Uterus (tissue), 3 donors: ENCODE measurements at regions not wholly inside any gene's neighbourhood (a gene's known extent, or its start where the extent isn't known, plus 50 kb on each side); places are given as distances from the start of the nearest gene placed in this dataset.

Experiments used
- DNase-seq, 2 donors: peaks; one replicate each; pipeline ENCODE4 v3.0.0-alpha.2; 2019 to 2020
- H3K27ac ChIP-seq, 2 donors: fragments of 200-600 bp; sonication (generic); 1 replicate in 1 of 2; 2 replicates in 1 of 2; pipeline ENCODE4 v1.5.1; 2016 to 2018
- H3K27me3 ChIP-seq, 2 donors: fragments of 200-600 bp; sonication (generic); one replicate each; pipeline ENCODE4 v1.5.1; 2018 to 2019; ENCODE audit warnings: control low read depth in 1 of 2
- H3K36me3 ChIP-seq, 2 donors: fragments of 200-600 bp; sonication (generic); one replicate each; pipeline ENCODE4 v1.5.1; 2019; ENCODE audit warnings: control low read depth in 1 of 2
- H3K4me1 ChIP-seq, 2 donors: fragments of 200-600 bp; sonication (generic); one replicate each; pipeline ENCODE4 v1.5.1; 2018 to 2019; ENCODE audit warnings: control low read depth in 1 of 2
- H3K4me3 ChIP-seq, 2 donors: fragments of 200-600 bp; sonication (generic); 1 replicate in 1 of 2; 2 replicates in 1 of 2; pipeline ENCODE4 v1.5.1; 2018 to 2019; ENCODE audit warnings: mild to moderate bottlenecking in 1 of 2
- H3K9me3 ChIP-seq, 2 donors: fragments of 200-600 bp; sonication (generic); one replicate each; pipeline ENCODE4 v1.5.1; 2019; ENCODE audit warnings: control low read depth in 1 of 2
- POLR2A ChIP-seq, 2 donors: fragments of 450-650 bp; IDR thresholded peaks; one replicate each; pipeline ENCODE4 v1.6.1; 2016; ENCODE audit warnings: antibody characterized with exemption in 2 of 2, mild to moderate bottlenecking in 1 of 2, moderate library complexity in 1 of 2
- intact Hi-C: fragments of 100-400 bp; cut with DNase I; formaldehyde crosslinking; loops from one replicate; pipeline ENCODE4 v1.15.1; 2023; ENCODE audit warnings: low total_unique reads
- TF ChIP-seq, protein P1 (sequence below), 4 experiments: fragments of 200-600 bp in 2 of 4; fragments of 450-650 bp in 2 of 4; sonication (generic) in 2 of 4; IDR thresholded peaks; one replicate each; pipeline ENCODE4 v1.5.1; 2016 to 2019; ENCODE audit warnings: antibody characterized with exemption in 4 of 4, mild to moderate bottlenecking in 2 of 4, moderate library complexity in 1 of 4
- donor health status: DM: yes; HTN: yes; CAD: no.

DNA sequence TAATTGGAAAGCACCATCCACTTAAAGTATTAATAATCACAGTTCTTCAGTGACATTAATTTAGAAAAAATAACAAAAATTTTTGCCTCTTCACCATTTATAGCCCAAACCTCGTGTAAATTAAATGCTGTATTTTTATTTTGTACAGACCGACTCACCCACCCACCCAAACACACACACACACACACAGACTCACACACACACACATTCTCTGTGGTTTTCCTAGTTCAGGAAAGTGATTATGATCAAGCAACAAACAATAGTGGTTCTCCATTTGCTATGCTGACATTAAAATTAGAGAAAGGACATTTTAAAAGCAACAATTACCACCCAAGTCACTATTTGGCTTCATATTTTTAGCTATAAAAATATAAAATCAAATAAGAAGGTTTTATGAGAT lies 112.5 kb upstream of the FLRT2 start:
- H3K27me3 ChIP-seq: no peaks in the 10 kb centered on the region
- no peaks in the 10 kb centered on the region for H3K9me3 ChIP-seq
- H3K4me3 ChIP-seq: no peak overlapping the region
- no peak for TF ChIP-seq POLR2A (IDR thresholded peaks at IDR 0.05)
- TF ChIP-seq, protein P1, sequence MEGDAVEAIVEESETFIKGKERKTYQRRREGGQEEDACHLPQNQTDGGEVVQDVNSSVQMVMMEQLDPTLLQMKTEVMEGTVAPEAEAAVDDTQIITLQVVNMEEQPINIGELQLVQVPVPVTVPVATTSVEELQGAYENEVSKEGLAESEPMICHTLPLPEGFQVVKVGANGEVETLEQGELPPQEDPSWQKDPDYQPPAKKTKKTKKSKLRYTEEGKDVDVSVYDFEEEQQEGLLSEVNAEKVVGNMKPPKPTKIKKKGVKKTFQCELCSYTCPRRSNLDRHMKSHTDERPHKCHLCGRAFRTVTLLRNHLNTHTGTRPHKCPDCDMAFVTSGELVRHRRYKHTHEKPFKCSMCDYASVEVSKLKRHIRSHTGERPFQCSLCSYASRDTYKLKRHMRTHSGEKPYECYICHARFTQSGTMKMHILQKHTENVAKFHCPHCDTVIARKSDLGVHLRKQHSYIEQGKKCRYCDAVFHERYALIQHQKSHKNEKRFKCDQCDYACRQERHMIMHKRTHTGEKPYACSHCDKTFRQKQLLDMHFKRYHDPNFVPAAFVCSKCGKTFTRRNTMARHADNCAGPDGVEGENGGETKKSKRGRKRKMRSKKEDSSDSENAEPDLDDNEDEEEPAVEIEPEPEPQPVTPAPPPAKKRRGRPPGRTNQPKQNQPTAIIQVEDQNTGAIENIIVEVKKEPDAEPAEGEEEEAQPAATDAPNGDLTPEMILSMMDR (IDR thresholded peaks at IDR 0.05): no peak
- DNase-seq: no peak
- no peaks in the 10 kb centered on the region for H3K36me3 ChIP-seq
- intact Hi-C loops: no loop called here
- H3K27ac ChIP-seq: no peak overlapping the region
- no peaks in the 10 kb centered on the region for H3K4me1 ChIP-seq

DNA sequence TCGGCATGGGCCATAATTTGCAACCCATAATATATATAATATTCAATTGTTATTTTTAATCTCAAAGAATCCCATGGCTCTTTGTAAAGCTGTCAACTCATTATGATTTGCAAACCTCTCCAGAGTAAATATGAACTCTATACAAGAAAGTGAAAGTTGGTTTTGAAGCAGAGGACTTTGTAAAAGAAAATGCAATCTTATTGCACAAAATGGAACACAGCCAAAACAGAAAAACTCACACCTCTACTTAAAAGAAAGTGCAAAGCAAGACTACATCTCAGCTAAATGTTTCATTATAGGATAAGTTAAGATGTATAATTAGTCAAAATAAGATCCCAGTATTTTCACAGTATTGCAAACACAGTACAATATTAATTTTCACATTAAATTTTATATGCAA lies 111.2 kb upstream of the FLRT2 start:
- intact Hi-C loops: no loop called here
- TF ChIP-seq, protein P1 (IDR thresholded peaks at IDR 0.05): no peak
- no peak for TF ChIP-seq POLR2A (IDR thresholded peaks at IDR 0.05)
- H3K27ac ChIP-seq: no peak overlapping the region
- H3K27me3 ChIP-seq: no peaks in the 10 kb centered on the region
- H3K4me3 ChIP-seq: no peak overlapping the region
- no peaks in the 10 kb centered on the region for H3K9me3 ChIP-seq
- no peak for DNase-seq
- H3K36me3 ChIP-seq: no peaks in the 10 kb centered on the region
- no peaks in the 10 kb centered on the region for H3K4me1 ChIP-seq

DNA sequence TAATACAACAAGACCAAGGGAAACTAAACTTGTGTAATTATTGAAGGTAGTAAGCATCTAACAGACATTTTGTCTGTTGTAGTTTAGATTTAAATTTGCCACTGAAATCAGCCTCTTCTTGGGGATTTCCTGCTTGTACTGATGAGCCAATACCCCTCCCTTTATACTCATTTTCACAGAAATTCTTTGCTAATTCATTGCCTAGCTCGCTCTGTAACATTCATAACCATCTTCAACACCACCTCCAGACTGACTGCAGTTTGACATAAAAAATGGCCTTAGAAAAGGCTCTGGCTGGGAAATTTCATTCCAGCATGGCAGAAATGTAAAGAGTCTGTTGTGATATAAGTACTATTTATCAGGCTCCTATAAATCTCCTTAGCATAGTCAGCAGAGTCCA lies 109.7 kb upstream of the FLRT2 start:
- Histone ChIP-seq H3K4me1 (no peaks in the 10 kb centered on the region), H3K36me3 (no peaks in the 10 kb centered on the region), H3K4me3 (no peak overlapping the region), H3K9me3 (no peaks in the 10 kb centered on the region), H3K27me3 (no peaks in the 10 kb centered on the region), H3K27ac (no peak overlapping the region)
- intact Hi-C loops: no loop called here
- DNase-seq: no peak
- TF ChIP-seq, protein P1 (IDR thresholded peaks at IDR 0.05): no peak
- TF ChIP-seq POLR2A (IDR thresholded peaks at IDR 0.05): no peak

DNA sequence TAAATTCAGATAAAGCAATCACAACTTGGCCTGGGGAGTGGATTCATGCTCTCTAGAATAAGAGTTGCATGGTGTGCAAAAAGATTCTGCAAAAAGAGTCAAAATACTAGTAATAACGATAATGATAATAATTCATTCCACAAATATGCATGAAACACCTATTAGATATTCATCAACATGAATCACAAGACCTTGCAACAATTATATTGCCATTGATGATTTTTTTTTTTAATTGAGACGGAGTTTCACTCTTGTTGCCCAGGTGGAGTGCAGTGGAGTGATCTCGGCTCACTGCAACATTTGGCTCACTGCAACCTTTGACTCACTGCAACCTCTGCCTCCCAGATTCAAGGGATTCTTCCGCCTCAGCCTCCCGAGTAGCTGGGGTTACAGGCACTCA lies 109.2 kb upstream of the FLRT2 start:
- Histone ChIP-seq H3K4me3 (no peak overlapping the region), H3K9me3 (no peaks in the 10 kb centered on the region), H3K27me3 (no peaks in the 10 kb centered on the region), H3K4me1 (no peaks in the 10 kb centered on the region), H3K27ac (no peak overlapping the region), H3K36me3 (no peaks in the 10 kb centered on the region)
- TF ChIP-seq, protein P1 (IDR thresholded peaks at IDR 0.05): no peak
- TF ChIP-seq POLR2A (IDR thresholded peaks at IDR 0.05): no peak
- DNase-seq: no peak
- intact Hi-C loops: no loop called here

DNA sequence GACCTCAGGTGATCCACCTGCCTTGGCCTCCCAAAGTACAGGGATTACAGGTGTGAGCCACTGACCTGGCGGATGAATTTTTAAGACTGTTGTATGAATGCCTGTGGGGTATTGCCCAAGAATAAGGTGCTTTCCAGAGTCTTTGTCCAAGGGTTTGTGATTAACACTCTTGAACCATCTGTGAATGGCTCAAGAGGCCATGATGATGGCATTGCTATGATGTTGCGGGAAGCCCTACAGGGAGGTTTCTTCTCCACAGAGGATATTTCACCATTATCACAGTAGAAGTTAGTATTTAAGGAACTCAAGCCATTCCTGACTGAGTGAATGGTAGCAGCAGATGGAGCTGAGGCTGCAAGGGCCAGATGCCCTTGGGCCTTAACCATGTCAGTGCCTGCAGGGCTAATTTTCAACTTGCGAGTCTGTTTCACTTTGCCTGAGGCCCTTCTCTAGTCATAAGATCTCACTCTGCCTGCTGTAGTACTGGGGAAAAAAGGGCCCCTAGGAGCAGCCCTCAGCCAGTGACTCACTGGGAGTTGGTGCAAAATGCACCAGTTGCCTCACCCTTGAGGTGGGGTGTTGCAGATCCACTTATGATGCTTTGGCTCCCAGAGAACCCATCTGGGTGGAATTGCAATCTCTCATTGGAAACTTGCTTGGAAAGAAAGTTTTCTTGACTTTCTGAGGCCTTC lies 108.6 kb upstream of the FLRT2 start:
- no peaks in the 10 kb centered on the region for H3K4me1 ChIP-seq

More for the DNA sequence above, 108.6 kb upstream of the FLRT2 start:
- intact Hi-C loops: no loop called here
- Histone ChIP-seq H3K27ac (no peak overlapping the region), H3K27me3 (no peaks in the 10 kb centered on the region), H3K4me3 (no peak overlapping the region), H3K36me3 (no peaks in the 10 kb centered on the region), H3K9me3 (no peaks in the 10 kb centered on the region)
- no peak for TF ChIP-seq POLR2A (IDR thresholded peaks at IDR 0.05)
- TF ChIP-seq, protein P1 (IDR thresholded peaks at IDR 0.05): no peak
- no peak for DNase-seq
